NB4 (cell line): ENCODE measurements at regions not wholly inside any gene's neighbourhood (a gene's known extent, or its start where the extent isn't known, plus 50 kb on each side); places are given as distances from the start of the nearest gene placed in this dataset.

ENCODE experiments used
- MAX ChIP-seq: IDR thresholded peaks from 2 replicates; pipeline ENCODE4 v1.6.1; 2011; ENCODE audit warnings: low read depth, low read length
- POLR2A ChIP-seq: IDR thresholded peaks from 2 replicates; pipeline ENCODE4 v1.6.1; 2011; ENCODE audit warnings: mild to moderate bottlenecking; ENCODE audit not compliant: insufficient read length; ENCODE audit errors: extremely low read depth
- TF ChIP-seq, protein P1 (sequence below): IDR thresholded peaks from one replicate; pipeline ENCODE4 v1.5.1; 2012; ENCODE audit warnings: low read depth, low read length

GRCh38 chrX:8278557-8278956 is 107.5 kb upstream of the VCX2 start:
- TF ChIP-seq, protein P1, sequence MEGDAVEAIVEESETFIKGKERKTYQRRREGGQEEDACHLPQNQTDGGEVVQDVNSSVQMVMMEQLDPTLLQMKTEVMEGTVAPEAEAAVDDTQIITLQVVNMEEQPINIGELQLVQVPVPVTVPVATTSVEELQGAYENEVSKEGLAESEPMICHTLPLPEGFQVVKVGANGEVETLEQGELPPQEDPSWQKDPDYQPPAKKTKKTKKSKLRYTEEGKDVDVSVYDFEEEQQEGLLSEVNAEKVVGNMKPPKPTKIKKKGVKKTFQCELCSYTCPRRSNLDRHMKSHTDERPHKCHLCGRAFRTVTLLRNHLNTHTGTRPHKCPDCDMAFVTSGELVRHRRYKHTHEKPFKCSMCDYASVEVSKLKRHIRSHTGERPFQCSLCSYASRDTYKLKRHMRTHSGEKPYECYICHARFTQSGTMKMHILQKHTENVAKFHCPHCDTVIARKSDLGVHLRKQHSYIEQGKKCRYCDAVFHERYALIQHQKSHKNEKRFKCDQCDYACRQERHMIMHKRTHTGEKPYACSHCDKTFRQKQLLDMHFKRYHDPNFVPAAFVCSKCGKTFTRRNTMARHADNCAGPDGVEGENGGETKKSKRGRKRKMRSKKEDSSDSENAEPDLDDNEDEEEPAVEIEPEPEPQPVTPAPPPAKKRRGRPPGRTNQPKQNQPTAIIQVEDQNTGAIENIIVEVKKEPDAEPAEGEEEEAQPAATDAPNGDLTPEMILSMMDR: no peak
- no peak for TF ChIP-seq POLR2A
- no peak for TF ChIP-seq MAX
